GM12864 (cell line): ENCODE measurements at regions not wholly inside any gene's neighbourhood (a gene's known extent, or its start where the extent isn't known, plus 50 kb on each side); places are given as distances from the start of the nearest gene placed in this dataset.

Experiments
- DNase-seq: peaks from one replicate; pipeline ENCODE4 v3.0.0-alpha.2; 2011; ENCODE audit warnings: low read depth
- H3K4me3 ChIP-seq: 2 replicates; pipeline ENCODE4 v1.5.1; 2011; ENCODE audit warnings: mild to moderate bottlenecking, low read depth, low read length, control low read depth
- CTCF ChIP-seq: IDR thresholded peaks from 2 replicates; pipeline ENCODE4 v1.5.1; 2011; ENCODE audit warnings: low read depth, mild to moderate bottlenecking, moderate library complexity, low read length, control low read depth, inconsistent platforms; ENCODE audit errors: missing control alignments

GRCh38 chrX:109878236-109878635 lies 124.7 kb upstream of the TMEM164 start:
- no peak for TF ChIP-seq CTCF
- no peak for DNase-seq
- H3K4me3 ChIP-seq, result no peak overlapping the region

- TF ChIP-seq CTCF, result no peak
- no peak for DNase-seq
- H3K4me3 ChIP-seq, result no peak overlapping the region
These were observed 122.9 kb upstream of the TMEM164 start for GRCh38 chrX:109879991-109880390.

GRCh38 chrX:109880629-109881028 lies 122.3 kb upstream of the TMEM164 start:
- no peak overlapping the region for H3K4me3 ChIP-seq
- peak; percentile 39 for DNase-seq
- no peak for TF ChIP-seq CTCF

- no peak overlapping the region for H3K4me3 ChIP-seq
- peak; percentile 8 for DNase-seq
- TF ChIP-seq CTCF, result peak; percentile 72
These were observed 116.7 kb upstream of the TMEM164 start for GRCh38 chrX:109886122-109886761.

- no peak overlapping the region for H3K4me3 ChIP-seq
- TF ChIP-seq CTCF, result no peak
- DNase-seq, result peak; percentile 19
These were observed 113.5 kb upstream of the TMEM164 start for GRCh38 chrX:109889289-109890006.

GRCh38 chrX:109890300-109890699 lies 112.6 kb upstream of the TMEM164 start:
- no peak overlapping the region for H3K4me3 ChIP-seq
- TF ChIP-seq CTCF, result no peak
- DNase-seq, result no peak
